HG02970 (cell line): ENCODE measurements at regions not wholly inside any gene's neighbourhood (a gene's known extent, or its start where the extent isn't known, plus 50 kb on each side); places are given as distances from the start of the nearest gene placed in this dataset.
"Not testable (repeated sequence)": the region's sequence is repeated elsewhere in the genome, so short reads cannot be mapped to it uniquely, and the experiment has no call there.

ENCODE experiments used
- ATAC-seq: cut with Tn5 transposase; IDR thresholded peaks from one replicate; pipeline ENCODE4 v1.9.1; 2021; ENCODE audit warnings: mild to moderate bottlenecking, moderate library complexity, moderate number of reproducible peaks; ENCODE audit not compliant: unreplicated experiment, low FRiP score

DNA sequence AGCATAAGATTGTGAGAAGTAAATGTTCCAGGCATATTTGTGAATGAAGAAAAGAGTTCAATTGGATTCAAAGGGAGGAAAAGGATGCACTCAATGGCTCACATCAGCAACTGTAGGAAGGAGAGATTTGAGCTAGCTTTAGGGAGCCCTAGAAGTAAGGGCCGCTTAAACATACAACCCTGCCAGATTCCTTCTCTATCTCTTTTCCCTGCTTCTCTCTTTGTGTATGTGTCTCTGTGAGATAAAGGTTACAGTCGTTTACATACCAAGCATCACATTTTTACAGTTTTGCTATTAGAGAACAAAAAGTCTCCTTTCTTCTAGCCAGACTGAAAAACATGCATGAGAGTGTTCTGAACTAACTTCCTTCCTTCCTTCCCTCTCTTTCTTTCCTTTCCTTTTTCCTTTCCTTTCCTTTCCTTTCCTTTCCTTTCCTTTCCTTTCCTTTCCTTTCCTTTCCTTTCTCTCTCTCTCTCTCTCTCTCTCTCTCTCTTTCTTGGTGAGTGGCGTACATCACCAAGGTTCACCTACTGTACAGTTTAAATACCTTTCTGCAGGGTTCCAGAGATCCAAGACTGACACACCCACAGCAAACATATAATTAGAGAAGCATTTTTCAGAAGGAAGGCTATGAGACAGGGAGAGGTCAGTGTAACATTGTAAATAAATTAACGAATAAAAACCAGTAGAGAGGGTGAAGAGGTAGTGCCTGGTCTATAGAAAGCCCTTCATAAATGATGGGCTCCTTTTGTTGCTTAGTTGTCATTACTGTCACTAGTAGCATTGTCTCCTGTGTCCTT lies 240.4 kb downstream of the ARL4A start:
- no peak for ATAC-seq

GRCh38 chr7:12929476-12930140 lies 242.2 kb downstream of the ARL4A start:
- ATAC-seq, result no peak

DNA sequence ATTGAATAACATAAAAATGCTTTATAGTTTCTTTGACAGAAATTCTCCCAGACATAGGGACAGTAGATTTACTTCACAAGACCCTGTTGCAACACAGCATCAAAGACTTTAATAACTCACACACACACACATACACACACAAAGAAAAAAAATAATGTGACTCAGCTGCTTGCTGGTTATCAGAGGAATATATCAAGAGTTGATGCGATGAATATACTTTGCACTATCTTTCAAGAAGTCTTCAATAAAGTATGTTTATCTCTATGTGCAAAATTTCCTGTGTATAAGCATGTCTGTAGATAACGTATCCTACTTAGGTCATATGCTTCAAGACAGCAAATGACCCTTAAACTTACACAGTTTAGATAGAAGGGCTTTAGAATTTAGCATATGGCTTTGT lies 243.1 kb downstream of the ARL4A start:
- ATAC-seq, result no peak

GRCh38 chr7:12931465-12931864 lies 244.0 kb downstream of the ARL4A start:
- not testable (repeated sequence) for ATAC-seq

- no peak for ATAC-seq
These were observed 252.3 kb downstream of the ARL4A start for GRCh38 chr7:12939694-12940093.

DNA sequence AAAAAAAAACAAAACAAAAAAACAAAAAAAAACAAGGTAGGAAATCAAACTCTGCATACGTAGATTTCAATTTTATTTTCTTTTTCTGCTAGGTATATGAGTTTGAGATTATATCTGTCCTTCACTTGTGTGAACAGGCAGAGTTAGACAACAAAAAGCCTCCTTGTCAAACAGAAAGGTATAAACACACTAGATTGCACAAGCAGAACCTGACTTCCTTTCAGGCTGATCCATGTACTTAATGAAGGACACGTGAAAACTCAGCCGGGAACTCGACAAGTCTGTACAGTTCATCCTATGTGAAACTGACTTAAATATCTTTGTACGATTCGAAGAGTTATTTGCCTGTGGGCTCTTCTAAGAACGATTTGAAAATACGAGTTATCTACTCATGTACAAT lies 254.1 kb downstream of the ARL4A start:
- ATAC-seq, result no peak

GRCh38 chr7:12942609-12943008 lies 255.2 kb downstream of the ARL4A start:
- ATAC-seq, result no peak

- ATAC-seq, result no peak
These were observed 256.3 kb downstream of the ARL4A start for GRCh38 chr7:12943781-12944180.

GRCh38 chr7:12945901-12946300 lies 258.5 kb downstream of the ARL4A start:
- no peak for ATAC-seq

DNA sequence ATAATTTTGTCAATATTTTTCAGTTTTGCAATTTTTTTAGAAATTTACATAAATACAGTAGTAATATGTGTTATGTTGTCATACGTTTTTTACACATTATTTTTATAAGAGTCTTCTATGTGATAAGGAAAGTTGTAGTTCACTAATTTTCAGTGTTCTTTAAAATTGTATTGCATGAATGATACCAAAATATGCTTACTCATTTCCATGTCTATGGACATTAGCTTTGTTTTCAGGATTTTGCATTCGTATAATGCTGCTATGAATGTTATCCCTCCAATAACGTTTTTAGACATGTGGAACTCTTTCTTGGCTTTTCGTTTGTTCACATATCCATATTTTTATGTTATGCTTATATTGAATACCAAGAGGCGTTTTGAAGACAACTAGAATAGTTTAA lies 260.0 kb downstream of the ARL4A start:
- no peak for ATAC-seq

GRCh38 chr7:12949060-12949931 lies 261.9 kb downstream of the ARL4A start:
- ATAC-seq, result no peak

GRCh38 chr7:12951397-12951801 lies 264.0 kb downstream of the ARL4A start:
- no peak for ATAC-seq

GRCh38 chr7:12954380-12955033 lies 267.1 kb downstream of the ARL4A start:
- no peak for ATAC-seq

GRCh38 chr7:12957487-12957886 lies 270.1 kb downstream of the ARL4A start:
- no peak for ATAC-seq

DNA sequence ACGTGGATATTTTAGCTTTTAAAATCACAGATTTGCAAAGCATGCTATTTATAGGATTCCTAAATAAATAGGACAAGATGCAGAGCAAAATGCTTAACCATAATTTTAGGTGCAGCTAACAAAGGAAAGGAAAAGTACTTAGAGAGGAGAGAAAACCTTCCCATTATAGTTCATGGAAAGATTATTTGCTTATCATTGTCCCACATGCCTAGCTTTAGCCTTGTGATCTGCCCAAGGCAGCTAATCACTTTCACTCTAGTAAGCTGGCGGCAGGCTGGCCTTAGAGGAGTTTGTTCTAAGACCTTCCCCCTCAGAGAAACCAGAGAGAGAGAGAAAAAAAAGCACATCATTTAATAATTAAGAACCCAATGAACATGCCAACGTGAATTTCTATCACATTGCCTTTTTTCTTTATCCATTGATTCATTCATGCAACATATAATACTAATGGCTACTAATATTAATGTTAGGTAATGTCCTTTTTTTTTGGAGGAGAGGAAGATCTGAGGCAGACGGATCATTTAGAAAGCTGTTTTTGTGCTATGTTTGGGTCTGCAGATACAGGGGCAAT lies 274.6 kb downstream of the ARL4A start:
- ATAC-seq, result no peak

DNA sequence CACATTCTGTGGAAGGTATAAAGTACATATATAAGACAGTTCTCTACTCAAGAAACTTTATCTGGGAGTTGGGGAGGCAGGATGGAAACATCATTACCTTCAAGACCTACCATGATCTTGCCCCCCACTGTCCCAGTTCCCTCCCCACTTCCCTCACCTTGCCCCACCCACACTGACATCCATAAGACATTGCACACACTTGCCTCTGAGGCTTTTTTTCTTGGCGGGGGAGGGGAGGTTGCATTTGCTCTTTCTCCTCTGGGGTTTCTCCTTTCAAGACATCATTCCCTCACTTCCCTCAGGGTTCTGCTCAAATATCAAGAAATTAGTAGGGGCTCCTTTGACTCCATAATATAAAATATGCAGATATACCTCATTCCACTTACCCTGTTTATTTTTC lies 276.0 kb downstream of the ARL4A start:
- ATAC-seq, result no peak

DNA sequence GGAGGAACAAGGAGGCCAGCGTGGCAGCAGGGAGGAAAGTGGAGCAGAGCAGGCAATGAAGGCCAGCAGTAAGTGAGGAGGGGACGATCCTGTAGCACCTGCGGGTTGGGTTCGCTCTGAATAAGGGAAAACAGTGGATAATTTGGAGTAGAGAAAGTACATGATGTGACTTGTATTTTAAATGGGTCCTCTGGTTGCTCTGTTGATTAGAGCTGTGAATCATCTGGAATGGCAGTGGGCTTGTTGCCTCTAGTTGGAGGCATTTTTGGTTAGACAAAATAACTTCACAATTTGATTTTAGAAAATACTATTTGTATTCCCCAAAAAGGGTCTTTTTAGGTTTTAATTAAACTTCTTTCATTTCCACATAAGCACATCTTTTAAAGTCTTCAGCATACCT lies 277.4 kb downstream of the ARL4A start:
- ATAC-seq, result no peak

- ATAC-seq, result no peak
These were observed 278.3 kb downstream of the ARL4A start for GRCh38 chr7:12965767-12966166.

DNA sequence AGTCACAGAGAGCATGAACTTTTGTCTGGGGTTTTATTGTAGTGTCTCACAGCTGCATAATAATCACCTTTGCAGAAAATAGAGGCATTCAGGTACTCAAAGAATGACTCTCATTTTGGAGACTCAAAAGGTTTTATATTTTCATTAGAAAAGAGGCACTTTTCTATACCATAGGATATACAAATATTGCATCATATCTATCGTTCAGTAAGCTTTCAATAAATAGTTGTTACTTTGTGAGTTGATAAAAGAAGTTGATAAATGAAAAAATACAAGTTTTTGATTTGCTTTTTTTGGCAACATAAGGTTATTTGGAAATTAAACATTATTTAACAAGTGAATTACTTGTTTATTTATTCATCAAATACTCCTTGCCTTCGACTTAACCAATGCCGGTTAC lies 279.9 kb downstream of the ARL4A start:
- ATAC-seq, result no peak

DNA sequence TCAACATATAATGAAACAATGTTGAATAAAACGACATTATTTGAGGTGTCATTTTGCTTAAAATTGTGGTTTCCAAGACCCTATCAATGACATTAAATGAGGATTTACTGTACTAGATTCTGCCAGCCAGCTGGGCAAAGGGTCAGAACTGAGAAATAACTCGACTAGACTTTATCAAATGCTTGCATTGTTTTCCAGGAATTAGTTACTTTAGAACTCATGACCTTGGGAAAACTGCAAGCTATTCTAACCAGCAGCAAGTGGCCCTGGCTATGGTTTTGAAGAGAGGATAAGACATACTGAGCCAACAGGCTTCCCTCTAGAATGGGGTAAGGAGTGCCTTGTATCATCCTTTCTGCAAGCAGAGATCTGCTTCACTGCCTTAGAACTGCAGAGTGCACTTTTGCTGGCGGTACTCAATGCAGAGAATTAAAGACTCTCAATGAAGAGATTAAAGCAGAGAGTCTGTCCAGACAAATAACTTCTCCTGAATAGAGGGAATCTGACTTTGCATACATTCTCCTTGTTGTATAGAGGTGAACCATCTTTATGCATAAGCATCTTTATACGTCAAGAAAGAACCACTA lies 281.5 kb downstream of the ARL4A start:
- ATAC-seq, result no peak
